ENCODE measurements at regions not wholly inside any gene's neighbourhood (a gene's known extent, or its start where the extent isn't known, plus 50 kb on each side); places are given as distances from the start of the nearest gene placed in this dataset.

GRCh38 chr5:60262576-60263295, 369.2 kb upstream of the PDE4D start:
- TF ChIP-seq CTCF (IDR thresholded peaks at IDR 0.05), result no peak
- no peak for TF ChIP-seq POLR2A (IDR thresholded peaks at IDR 0.05)
- no peak for TF ChIP-seq EP300 (IDR thresholded peaks at IDR 0.05)

Measured in suprapubic skin (tissue), 3 donors.